ENCODE measurements at regions not wholly inside any gene's neighbourhood (a gene's known extent, or its start where the extent isn't known, plus 50 kb on each side); places are given as distances from the start of the nearest gene placed in this dataset.

DNA sequence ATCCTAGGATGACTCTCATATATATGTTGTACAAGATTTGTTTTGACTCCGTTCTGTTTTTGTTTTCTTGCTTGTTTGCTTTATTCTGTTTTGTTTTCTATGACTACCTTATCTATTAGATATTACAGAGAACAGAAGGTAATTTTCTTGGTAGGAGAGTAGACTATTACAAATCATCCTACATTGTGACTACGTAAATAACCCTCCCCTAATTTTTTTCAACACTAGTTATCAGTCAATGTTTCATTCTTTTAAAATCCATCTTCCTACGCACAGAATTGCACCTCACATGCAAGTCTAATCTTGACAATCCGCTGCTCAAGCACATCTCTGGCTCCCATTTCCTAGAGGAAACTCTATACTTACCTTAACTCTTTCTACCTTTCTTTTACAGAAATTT, 792.3 kb upstream of the PIK3C3 start:
- ChIA-PET POLR2A (ENCODE audit: unreplicated experiment) (no interaction called here), CTCF (no interaction called here)
- Histone ChIP-seq H4K20me1 (ENCODE audit: low read length) (no peaks in the 10 kb centered on the region), H3K9me3 (ENCODE audit: low read length) (no peaks in the 10 kb centered on the region), H3K9me2 (replicated peaks; ENCODE audit: low read length) (no peaks in the 10 kb centered on the region), H3F3A (ENCODE audit: low read length, unreplicated experiment) (no peaks in the 10 kb centered on the region), H3K27ac (ENCODE audit: low read length) (no peak overlapping the region), H3K4me3 (ENCODE audit: low read length) (no peak overlapping the region), H3K27me3 (ENCODE audit: low read length) (no peaks in the 10 kb centered on the region), H3K4me2 (ENCODE audit: low read length) (no peak overlapping the region), H2AFZ (ENCODE audit: low read length) (no peak overlapping the region), H3K4me1 (ENCODE audit: insufficient read depth, low read length) (no peaks in the 10 kb centered on the region), H3K36me3 (ENCODE audit: low read depth, low read length) (no peaks in the 10 kb centered on the region), H3K79me2 (ENCODE audit: low read length) (no peaks in the 10 kb centered on the region), H3K9ac (ENCODE audit: low read length) (no peak overlapping the region)
- intact Hi-C loops (cut with micrococcal nuclease): no loop called here
- DNase-seq: no peak
- TF ChIP-seq CTCF (conservative IDR thresholded peaks at IDR 0.05; ENCODE audit: low read depth, low read length) (no peak), EZH2 (IDR thresholded peaks at IDR 0.05; ENCODE audit: low read length, unreplicated experiment) (no peak), EZH2phosphoT487 (IDR thresholded peaks at IDR 0.05; ENCODE audit: borderline replicate concordance, low read length) (no peak)
- no peak for ATAC-seq
- no TSS peak for BruUV-seq (replicated peaks)

DNA sequence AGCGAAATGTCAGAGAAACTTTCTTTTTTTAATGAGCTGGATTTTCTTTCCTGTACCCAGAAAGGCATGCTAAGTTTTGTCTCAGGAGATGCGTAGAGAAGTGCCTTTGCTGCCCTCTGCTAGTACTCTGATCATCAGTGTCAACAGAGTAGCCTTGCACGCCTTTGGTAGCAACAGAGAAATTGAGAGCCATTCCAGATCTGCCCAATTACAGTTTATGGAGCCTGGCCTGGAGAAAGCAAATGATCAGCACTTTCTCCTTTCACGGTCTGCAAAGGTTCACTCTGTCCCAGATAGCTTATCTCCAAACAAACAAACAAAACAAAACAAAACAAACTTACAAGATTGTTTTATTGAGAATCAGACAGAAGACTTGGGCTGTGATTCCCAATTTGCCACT, 792.8 kb upstream of the PIK3C3 start:
- intact Hi-C loops (cut with micrococcal nuclease): no loop called here
- H3K9ac ChIP-seq (ENCODE audit: low read length): no peak overlapping the region
- DNase-seq (no peak), ATAC-seq (no peak)
- no peaks in the 10 kb centered on the region for H3K9me3 ChIP-seq (ENCODE audit: low read length)
- H3F3A ChIP-seq (ENCODE audit: low read length, unreplicated experiment): no peaks in the 10 kb centered on the region
- CTCF ChIA-PET: no interaction called here
- POLR2A ChIA-PET (ENCODE audit: unreplicated experiment): no interaction called here
- no peaks in the 10 kb centered on the region for H3K27me3 ChIP-seq (ENCODE audit: low read length)
- H3K4me2 ChIP-seq (ENCODE audit: low read length): no peak overlapping the region
- no peaks in the 10 kb centered on the region for H3K4me1 ChIP-seq (ENCODE audit: insufficient read depth, low read length)
- TF ChIP-seq EZH2 (IDR thresholded peaks at IDR 0.05; ENCODE audit: low read length, unreplicated experiment): no peak
- TF ChIP-seq CTCF (conservative IDR thresholded peaks at IDR 0.05; ENCODE audit: low read depth, low read length): no peak
- TF ChIP-seq EZH2phosphoT487 (IDR thresholded peaks at IDR 0.05; ENCODE audit: borderline replicate concordance, low read length): no peak
- H4K20me1 ChIP-seq (ENCODE audit: low read length): no peaks in the 10 kb centered on the region
- H3K36me3 ChIP-seq (ENCODE audit: low read depth, low read length): no peaks in the 10 kb centered on the region
- no peak overlapping the region for H3K27ac ChIP-seq (ENCODE audit: low read length)
- H3K79me2 ChIP-seq (ENCODE audit: low read length): no peaks in the 10 kb centered on the region
- no peak overlapping the region for H3K4me3 ChIP-seq (ENCODE audit: low read length)
- no peak overlapping the region for H2AFZ ChIP-seq (ENCODE audit: low read length)
- BruUV-seq (replicated peaks): no TSS peak
- H3K9me2 ChIP-seq (replicated peaks; ENCODE audit: low read length): no peaks in the 10 kb centered on the region

GRCh38 chr18:41155910-41156851, 798.9 kb upstream of the PIK3C3 start:
- ChIA-PET CTCF (no interaction called here), POLR2A (ENCODE audit: unreplicated experiment) (no interaction called here)
- Histone ChIP-seq H4K20me1 (ENCODE audit: low read length) (no peaks in the 10 kb centered on the region), H3K9ac (ENCODE audit: low read length) (no peak overlapping the region), H3K4me1 (ENCODE audit: insufficient read depth, low read length) (no peaks in the 10 kb centered on the region), H3K9me2 (replicated peaks; ENCODE audit: low read length) (no peaks in the 10 kb centered on the region), H3K27ac (ENCODE audit: low read length) (no peak overlapping the region), H3K79me2 (ENCODE audit: low read length) (no peaks in the 10 kb centered on the region), H3K9me3 (ENCODE audit: low read length) (no peaks in the 10 kb centered on the region), H3K4me3 (ENCODE audit: low read length) (no peak overlapping the region), H2AFZ (ENCODE audit: low read length) (no peak overlapping the region), H3K36me3 (ENCODE audit: low read depth, low read length) (no peaks in the 10 kb centered on the region), H3K4me2 (ENCODE audit: low read length) (no peak overlapping the region), H3K27me3 (ENCODE audit: low read length) (no peaks in the 10 kb centered on the region), H3F3A (ENCODE audit: low read length, unreplicated experiment) (no peaks in the 10 kb centered on the region)
- no TSS peak for BruUV-seq (replicated peaks)
- DNase-seq (no peak), ATAC-seq (no peak)
- TF ChIP-seq CTCF (conservative IDR thresholded peaks at IDR 0.05; ENCODE audit: low read depth, low read length) (no peak), EZH2phosphoT487 (IDR thresholded peaks at IDR 0.05; ENCODE audit: borderline replicate concordance, low read length) (no peak), EZH2 (IDR thresholded peaks at IDR 0.05; ENCODE audit: low read length, unreplicated experiment) (no peak)
- intact Hi-C loops (cut with micrococcal nuclease): no loop called here
